DMS53 treated with DMSO at 0.1 percent for 48 hours (cell line): ENCODE measurements at regions not wholly inside any gene's neighbourhood (a gene's known extent, or its start where the extent isn't known, plus 50 kb on each side); places are given as distances from the start of the nearest gene placed in this dataset.
A peak's percentile ranks its signal among the peaks of the same experiment; 100 is the strongest.
"Not testable (repeated sequence)": the region's sequence is repeated elsewhere in the genome, so short reads cannot be mapped to it uniquely, and the experiment has no call there.

Experiments used
- DNase-seq: peaks from one replicate; lab custom pipeline; 2025; ENCODE audit not compliant: unreplicated experiment; lab: John Stamatoyannopoulos, UW

DNA sequence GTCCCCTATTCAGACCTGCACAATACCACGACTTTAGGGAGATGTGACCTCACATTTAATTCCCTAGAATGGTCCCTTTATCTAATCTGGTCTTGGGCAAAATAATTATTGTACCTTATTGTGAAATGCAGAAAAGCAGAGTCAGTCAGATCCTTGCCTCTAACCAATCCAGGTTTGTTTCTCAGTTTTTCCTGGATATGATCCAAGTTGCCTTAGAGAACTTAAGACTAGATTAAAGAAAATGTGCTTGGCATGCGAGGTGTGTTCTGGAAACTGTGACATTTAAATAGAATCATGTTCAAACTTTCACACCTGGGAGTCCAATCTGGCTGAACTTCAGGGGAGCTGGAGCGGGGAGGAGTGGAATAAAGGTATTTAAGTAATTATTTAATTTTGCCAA lies 696.2 kb downstream of the DNAH5 start:
- no peak for DNase-seq

- DNase-seq = no peak
Observed at GRCh38 chr5:13246053-13246452, 698.4 kb downstream of the DNAH5 start.

DNA sequence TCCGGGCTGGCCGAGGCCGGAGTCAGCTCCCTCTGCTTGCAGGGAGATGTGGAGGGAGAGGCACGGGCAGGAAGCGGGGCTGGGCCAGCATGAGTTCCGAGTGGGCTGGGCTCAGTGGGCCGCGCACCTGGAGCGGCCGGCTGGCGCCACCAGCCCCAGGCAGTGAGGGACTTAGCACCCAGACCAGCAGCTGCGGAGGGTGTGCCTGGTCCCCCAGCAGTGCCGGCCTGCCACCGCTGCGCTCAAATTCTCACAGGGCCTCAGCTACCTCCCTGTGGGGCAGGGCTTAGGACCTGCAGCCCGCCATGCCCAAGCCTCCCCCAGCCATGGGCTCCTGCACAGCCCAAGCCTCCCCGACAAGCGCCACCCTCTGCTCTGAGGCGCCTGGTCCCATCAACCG lies 700.3 kb downstream of the DNAH5 start:
- DNase-seq = no peak

DNA sequence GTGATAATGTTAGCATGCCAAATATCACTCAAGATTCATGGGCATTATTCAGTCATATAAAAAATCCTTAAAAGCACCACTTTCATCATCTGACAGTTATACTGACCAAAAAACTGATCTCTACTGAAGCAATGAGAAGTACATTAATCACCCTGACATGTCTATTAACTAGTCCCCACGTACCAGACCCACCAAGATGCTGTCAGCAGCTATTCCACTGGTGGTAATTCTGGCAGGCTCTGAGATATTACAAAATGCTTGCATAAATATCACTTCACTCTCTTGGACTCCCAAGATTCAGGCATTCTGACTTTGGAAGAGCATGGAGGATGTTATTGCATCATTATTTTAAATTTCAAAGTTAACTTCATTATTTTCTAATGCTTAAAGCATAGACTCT lies 717.0 kb downstream of the DNAH5 start:
- DNase-seq = no peak

DNA sequence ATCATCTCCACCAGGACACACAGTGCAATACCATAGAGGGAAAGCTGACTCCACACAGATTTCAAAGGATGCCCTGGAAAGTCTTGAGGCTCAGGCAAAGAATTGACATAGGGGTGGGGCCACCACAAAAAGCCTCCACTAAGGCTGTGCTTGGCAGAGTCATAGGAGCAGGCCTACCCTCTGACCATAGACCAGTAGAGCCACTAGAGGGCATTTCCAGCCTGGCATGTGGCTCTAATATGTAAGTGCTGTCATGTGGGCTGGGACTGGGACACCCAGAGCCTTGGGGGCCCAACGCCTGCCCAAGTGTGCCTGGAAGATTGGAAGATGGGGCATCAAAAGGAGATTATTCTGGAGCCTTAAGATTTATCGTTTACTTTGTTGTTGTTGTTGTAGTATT lies 726.0 kb downstream of the DNAH5 start:
- DNase-seq = peak; percentile 3

GRCh38 chr5:13217636-13218035 lies 726.9 kb downstream of the DNAH5 start:
- DNase-seq = no peak

DNA sequence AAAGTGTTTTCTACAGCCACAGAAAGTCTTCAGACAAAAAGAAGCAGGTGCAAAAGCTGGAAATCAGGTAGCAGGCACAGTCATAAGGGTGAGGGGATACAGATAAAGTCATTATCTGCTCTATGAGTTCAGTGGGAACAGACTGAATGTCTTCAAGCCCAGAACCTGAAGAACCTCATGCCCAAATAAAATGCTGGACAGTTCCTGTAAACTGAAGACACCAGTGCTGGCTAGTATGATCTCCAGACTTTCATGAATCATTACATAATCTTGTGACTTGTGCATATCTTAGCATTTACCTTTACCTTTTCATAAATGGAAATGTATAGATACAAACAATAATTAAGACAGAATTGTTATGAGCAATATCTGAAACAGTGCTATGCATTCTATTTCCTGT lies 728.7 kb downstream of the DNAH5 start:
- no peak for DNase-seq

DNA sequence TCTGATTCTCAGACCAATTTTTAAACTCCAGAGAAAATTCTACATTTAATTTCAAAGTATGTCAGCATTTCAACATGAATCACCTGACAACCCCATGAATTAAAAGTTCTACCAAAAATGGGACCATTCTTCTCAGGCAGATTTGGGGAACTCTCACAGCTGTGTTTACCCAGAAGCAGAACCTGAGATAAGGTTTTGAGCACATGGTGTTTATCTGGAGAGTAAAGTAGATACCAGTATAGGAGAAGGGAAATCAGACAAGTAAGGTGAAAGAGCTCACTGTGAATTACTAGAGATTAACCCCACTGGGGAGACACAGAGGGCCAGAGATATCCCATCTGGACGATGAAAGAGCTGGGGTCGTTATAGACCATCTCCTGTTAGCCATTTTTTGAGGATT lies 729.1 kb downstream of the DNAH5 start:
- DNase-seq = no peak

GRCh38 chr5:13214182-13214581 lies 730.3 kb downstream of the DNAH5 start:
- no peak for DNase-seq

DNA sequence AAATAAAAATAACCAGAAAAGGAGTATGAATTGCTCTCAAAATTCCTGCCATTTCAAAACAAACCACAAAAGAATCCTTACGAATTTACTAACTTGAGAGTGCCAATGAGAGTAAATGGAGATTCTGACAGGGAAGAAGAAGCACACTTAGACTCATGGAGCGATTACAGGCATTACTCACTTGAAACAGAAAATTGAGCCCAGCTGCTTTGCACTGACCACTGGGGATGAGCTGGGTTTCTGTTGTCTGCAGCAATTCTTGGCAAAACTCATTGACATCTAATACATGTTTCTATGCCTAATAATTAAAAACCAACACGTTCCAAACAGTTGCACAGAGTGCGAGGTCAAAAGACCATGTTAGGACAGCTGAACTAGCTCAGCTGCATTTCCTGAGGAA lies 731.6 kb downstream of the DNAH5 start:
- DNase-seq = no peak

DNA sequence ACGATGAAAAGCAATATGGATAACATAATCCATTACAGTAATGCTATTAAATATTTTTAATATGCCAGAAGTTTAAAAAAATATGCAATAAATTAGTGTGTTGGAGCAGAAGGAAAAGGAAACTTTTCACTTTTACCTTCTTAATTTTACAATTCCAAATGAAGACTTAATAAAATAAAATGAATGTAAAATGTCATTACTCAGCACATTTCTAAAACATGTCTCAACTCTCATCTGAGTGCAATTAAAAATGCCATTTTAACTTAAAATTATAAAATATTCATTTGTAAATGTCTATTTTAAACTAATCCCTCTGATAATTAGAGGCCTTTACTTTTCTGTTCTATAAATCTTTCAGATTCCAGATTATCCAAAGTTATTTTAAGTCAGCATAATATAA lies 733.4 kb downstream of the DNAH5 start:
- DNase-seq = no peak

DNA sequence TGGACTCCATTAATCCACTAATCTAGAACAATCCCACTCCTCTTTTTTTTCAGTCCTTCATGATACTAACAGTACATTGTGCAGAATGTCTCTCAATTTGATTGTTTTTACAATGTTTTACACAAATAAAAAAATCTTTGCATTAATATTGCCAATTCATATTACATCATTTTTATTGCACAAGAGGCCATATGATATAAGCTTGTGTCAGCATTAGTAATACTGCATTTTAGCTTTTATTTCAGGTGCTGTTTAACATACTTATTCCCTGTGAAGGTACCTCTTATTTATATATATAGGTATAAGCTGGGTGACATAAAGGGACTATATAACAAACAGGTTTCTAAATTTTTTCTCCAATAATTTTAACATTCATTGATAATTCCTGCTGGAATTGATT lies 737.4 kb downstream of the DNAH5 start:
- DNase-seq = no peak

DNA sequence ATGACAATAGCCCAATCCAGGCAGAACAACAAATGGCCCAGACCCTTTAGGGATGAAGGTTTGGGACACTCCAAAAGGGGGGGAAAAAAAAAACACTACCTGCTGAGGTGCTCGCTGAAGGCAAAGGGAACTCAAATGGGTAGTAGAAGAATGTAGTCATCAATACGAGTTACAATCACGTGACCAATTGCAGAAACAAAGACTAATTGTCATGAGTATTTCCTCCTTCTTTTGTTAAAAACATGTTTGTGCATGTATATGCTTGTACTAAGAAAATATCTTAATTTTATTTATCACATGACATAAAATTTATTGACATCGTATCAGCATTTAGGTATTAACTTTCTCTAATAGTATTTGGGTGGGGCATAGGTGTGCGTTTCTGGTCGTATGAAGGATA lies 743.5 kb downstream of the DNAH5 start:
- DNase-seq = no peak

DNA sequence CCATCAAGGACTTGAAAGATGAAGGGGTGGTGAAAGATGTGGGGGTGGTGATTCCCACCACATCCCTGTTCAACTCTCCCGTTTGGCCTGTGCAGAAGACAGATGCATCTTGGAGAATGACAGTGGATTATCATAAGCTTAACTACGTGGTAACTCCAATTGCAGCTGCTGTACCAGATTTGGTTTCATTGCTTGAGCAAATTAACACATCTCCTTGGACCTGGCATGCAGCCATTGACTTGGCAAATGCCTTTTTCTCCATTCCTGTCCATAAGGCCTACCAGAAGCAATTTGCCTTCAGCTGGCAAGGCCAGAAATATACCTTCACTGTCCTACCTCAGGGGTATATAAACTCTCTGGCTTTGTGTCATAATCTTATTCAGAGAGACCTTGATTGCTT lies 746.3 kb downstream of the DNAH5 start:
- DNase-seq = not testable (repeated sequence)

DNA sequence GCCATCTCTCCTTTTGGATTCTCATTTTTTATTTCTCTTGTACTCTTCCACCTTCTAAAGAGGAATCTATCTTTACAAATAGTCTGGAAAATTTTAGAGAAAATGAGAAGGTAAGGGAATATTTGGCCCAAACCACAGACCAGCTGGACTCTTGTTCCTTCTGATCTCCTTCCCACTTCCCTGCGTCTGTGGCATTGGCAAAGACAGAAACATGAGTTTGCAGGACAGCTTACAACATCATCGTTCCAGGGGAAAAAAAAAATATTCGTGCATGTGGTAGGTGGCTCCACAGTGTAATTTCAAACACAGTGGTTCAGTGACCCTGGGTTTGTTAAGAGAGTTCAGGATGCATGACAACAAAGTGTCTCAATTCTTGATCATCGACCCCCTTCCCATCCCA lies 755.0 kb downstream of the DNAH5 start:
- DNase-seq = no peak

GRCh38 chr5:13188371-13188770 lies 756.1 kb downstream of the DNAH5 start:
- no peak for DNase-seq

GRCh38 chr5:13187186-13187585 lies 757.3 kb downstream of the DNAH5 start:
- no peak for DNase-seq

DNA sequence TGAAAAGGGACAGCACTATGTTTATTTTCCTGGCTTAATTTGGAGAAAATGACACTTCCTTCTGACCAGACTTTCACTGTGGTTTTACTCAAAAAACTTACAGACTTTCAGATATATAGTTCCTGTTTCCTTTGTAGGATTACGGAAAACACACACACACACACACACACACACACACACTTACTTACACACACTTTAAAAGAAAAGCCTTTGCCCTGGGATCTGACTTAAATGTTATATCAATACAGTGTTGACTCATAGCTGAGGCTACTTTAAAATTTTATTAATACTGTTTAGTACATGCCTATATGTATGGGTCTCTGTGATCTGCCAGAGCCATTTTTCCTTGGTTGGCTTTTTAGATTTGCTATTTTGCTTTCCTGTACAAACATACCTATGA lies 758.3 kb downstream of the DNAH5 start:
- no peak for DNase-seq

- no peak for DNase-seq
Observed at GRCh38 chr5:13179407-13180087, 764.9 kb downstream of the DNAH5 start.

GRCh38 chr5:13143630-13144029 lies 800.9 kb downstream of the DNAH5 start:
- no peak for DNase-seq

DNA sequence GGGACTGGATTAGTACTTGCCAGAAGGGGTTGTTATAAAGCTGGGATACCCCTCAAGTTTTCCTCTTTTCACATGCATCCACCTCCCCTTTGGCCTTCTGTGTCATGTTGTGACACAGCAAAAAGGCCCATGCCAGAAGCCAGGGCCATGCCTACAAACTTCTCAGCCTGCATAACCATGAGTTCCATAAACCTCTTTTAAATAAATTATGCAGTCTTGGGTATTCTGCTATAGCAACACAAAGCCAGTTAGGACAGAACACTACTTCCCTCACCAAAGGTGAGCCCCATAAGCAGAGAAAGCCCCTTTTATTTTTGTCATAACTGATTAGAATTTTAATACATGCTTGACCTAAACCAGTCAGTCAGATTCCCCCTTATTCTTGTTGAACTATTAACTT lies 801.3 kb downstream of the DNAH5 start:
- no peak for DNase-seq

DNA sequence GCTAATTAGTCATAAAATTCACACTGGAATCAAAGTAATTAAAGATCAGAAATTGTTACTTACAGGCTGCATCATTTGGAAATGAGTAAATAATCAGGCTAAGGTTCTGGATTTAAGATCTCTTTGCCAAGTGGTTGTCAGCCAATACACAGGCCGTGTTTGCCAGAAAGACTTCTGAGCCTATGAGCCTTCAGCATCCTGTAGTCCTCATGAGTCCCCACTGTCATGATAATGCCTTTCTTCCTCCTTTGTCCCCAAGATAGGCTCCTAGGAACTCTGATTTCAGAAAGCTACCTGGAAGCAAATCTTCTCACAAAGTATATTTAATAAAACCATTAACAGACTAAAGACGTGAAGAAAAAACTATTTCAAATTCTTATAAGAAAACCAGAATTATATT lies 810.5 kb downstream of the DNAH5 start:
- DNase-seq = no peak

GRCh38 chr5:13115476-13115875 lies 829.0 kb downstream of the DNAH5 start:
- DNase-seq = no peak

DNA sequence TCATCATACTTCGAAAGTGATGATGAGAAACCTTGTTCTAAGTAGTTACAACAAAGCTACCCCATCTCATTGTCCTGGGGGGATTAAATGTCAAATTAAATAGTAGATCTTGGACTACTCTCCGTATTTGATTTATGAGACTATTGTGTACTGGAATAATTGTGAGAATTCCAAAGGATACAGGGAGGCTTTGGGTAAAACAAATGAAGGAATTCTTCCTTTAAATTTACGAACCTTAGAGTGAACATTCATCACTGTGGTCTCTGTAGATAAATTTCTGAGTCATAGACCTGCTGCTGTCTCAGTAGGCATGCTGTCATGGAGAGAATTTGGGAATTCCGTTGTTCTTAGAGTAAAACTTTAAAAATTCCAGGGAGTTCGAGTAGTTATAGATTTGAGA lies 836.2 kb downstream of the DNAH5 start:
- no peak for DNase-seq
